ENCODE measurements at regions not wholly inside any gene's neighbourhood (a gene's known extent, or its start where the extent isn't known, plus 50 kb on each side); places are given as distances from the start of the nearest gene placed in this dataset.

DNA sequence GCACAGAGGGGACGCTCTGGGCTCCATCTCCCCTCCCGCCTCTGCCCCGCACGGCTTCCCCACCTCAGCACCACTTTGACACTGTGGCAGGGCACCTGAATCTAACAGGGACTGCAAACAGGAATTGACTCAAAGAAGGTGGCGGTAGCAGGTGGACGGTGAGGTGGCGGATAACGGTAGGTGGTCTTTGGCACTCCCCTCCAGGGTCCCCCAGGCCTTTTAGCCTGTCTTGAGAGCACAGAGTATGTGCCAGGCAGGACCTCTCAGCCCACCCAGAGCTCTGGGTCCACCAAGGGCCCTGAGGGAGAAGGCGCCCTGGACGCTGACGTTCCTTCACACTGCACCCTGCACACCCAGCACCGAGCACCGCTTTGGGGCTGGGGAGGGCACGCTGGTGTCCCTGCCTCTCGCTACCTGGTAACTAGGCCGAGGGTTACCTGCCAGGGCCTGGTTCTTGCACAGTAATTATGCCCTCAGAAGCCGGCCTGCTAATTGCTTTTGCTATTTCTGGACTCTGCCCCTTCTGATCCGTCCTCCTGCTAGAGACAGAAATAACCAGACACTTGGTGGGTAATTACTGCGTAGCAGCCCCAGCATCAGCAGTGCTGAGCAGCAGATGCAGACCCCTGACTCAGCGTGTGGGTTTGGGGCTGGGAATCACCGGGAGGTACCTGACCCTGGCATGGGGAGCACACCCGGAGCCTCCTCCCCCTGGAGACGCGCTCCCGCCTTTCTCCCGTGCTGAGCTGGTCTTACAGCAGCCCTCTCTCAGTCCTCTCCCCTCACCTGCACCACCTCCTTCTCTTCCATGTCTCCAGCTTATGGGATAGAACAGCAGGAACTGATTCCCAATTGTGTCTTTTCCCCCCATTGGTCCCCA lies 103.3 kb upstream of the B3GAT1 start:
- H3K27me3 Mint-ChIP-seq, result no peaks in the 10 kb centered on the region
- no peak overlapping the region for H3K27ac Mint-ChIP-seq
- H3K4me3 Mint-ChIP-seq, result no peak overlapping the region
- no peaks in the 10 kb centered on the region for H3K4me1 Mint-ChIP-seq
- no peaks in the 10 kb centered on the region for H3K9me3 Mint-ChIP-seq
- no peaks in the 10 kb centered on the region for H3K36me3 Mint-ChIP-seq

DNA sequence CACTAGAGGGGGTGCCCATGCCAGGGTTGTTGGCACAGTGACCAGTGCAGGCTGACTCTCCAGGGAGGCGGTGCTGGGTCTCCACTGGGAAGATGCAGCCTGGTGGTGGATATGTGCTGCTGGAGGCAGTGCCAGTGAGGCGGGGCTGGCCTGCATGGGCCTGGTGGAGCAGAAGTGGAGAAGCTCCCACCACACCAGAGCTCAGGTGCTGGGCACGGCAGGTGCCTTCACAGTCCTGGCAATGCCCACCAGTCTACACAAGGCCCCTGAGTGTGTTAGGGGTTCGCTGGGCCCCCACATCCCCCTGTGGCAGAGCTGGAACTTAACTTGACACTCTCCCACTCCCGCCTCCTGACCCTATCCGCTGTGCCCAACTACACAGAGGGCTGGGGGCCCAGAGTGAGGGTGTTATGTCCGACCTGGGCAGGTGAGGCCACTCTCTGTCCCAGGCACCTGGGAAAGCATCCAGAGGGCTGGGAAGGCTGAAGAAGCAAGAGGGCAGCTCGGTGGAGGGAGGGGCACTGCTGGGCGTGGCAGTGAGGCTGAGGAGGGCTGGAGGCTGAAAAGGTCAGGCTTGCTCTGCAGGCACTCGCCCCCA lies 102.4 kb upstream of the B3GAT1 start:
- Mint-ChIP-seq H3K4me3 (no peak overlapping the region), H3K9me3 (no peaks in the 10 kb centered on the region), H3K36me3 (no peaks in the 10 kb centered on the region), H3K4me1 (no peaks in the 10 kb centered on the region), H3K27me3 (no peaks in the 10 kb centered on the region), H3K27ac (no peak overlapping the region)

DNA sequence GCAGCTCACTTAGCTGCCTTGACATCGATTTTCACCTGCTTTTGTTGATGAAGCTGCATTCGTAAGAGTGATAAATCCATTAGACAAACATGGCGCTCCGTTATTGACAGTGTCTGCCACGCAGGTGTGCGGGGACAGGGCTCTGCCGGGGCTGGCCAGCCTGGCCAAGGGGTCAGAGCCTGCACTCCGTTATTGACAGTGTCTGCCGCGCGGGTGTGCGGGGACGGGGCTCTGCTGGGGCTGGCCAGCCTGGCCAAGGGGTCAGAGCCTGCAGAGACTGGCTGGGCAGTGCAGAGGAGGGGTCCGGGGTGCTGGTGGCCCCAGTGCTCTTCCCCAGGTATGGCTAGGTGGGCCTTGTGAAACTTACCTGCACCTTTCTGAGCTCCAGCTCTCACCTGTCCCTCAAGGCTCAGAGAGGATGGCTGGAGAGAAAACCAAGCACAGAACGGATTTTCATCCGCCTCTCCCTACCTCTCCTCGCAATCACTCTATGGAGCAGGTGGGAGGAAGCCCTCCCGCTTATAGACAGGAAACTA lies 101.6 kb upstream of the B3GAT1 start:
- H3K27me3 Mint-ChIP-seq, result no peaks in the 10 kb centered on the region
- no peak overlapping the region for H3K27ac Mint-ChIP-seq
- no peak overlapping the region for H3K4me3 Mint-ChIP-seq
- no peaks in the 10 kb centered on the region for H3K4me1 Mint-ChIP-seq
- H3K36me3 Mint-ChIP-seq, result no peaks in the 10 kb centered on the region
- no peaks in the 10 kb centered on the region for H3K9me3 Mint-ChIP-seq

DNA sequence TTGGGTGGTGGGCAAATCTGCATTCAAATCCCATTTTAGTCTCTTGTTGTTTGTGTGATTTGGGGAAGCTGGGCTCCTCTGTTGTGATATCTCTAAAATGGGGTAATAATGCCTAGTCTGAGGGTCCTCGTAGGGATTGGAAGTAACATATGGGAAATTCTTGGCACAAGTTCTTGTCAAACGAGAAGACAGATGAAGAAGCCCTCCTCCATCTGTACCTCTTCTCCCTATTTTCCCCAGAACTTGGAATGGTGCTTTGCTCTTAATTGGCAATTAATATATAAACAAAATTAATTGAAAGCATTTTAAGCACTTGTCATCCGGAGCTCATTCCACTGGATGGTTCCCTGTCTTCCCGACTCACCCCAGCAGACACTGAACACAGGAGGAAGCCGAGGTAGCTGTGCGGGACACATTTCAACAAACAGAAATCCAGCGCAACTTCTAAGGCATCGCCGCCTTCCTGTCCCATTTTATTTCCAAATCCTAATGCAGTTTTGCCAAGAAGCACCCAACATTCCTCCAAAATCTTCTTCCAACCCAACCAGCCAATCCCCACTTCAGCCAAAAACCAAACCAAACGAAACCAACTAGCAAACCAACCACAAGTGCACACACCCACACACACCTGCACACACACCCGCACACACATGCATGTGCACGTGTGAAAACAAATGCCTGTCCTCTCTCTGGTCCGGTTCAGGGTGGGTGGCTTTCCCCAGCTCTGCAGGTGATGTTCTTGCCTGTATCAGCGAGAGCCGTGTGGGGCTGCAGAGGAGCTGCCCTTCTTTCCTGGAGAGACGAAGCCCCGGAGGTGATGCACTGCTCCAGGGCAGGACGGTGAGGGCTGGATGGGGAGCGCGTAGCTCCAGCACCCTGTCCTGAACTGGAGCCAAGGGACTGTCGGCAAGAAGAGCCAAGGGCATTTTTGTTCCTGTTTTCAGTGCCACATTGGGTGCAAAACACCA lies 100.8 kb upstream of the B3GAT1 start:
- no peak overlapping the region for H3K4me3 Mint-ChIP-seq
- H3K27me3 Mint-ChIP-seq, result no peaks in the 10 kb centered on the region
- H3K9me3 Mint-ChIP-seq, result no peaks in the 10 kb centered on the region
- H3K36me3 Mint-ChIP-seq, result no peaks in the 10 kb centered on the region
- no peak overlapping the region for H3K27ac Mint-ChIP-seq
- no peaks in the 10 kb centered on the region for H3K4me1 Mint-ChIP-seq

DNA sequence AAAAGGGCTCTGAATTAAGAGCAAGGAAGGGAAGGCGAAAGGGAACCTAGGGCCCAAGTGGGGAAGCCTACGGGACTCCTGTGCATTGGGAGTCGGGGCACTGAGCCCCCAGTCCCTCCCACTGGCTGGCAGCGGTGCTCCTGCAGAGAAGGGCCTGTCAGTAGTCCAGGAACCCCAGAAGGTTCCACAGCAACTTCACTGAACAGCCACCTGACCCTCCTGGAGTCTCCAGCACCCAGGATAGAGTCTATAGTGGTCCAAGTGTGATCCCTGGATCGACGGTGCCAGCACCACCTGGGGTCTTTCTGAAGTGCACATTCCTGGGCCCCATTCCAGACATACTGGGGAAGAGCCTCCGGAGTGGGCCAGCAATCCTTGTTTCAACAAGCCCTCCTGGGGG lies 100.0 kb upstream of the B3GAT1 start:
- Mint-ChIP-seq H3K36me3 (no peaks in the 10 kb centered on the region), H3K4me1 (no peaks in the 10 kb centered on the region), H3K4me3 (no peak overlapping the region), H3K9me3 (no peaks in the 10 kb centered on the region), H3K27ac (no peak overlapping the region), H3K27me3 (no peaks in the 10 kb centered on the region)

DNA sequence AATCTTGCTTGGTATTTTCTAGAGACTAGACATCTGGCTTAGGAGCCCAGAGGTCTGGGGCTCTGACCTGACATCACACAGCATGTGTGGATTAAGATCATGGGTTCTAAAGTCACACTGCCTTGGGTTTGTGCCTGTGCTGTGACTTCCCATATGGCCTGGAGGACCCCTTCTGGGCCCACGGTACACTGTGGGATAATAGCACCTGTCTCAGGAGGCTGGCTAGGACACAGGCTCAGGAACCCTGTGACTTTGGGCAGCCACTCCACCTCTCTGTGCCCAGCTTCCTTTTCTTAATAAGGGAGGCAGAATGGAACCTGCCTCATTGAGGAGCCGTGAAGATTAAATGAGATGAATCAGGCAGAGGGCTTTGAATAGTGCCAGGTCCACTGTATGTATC lies 99.2 kb upstream of the B3GAT1 start:
- Mint-ChIP-seq H3K36me3 (no peaks in the 10 kb centered on the region), H3K27me3 (no peaks in the 10 kb centered on the region), H3K27ac (no peak overlapping the region), H3K4me1 (no peaks in the 10 kb centered on the region), H3K4me3 (no peak overlapping the region), H3K9me3 (no peaks in the 10 kb centered on the region)

DNA sequence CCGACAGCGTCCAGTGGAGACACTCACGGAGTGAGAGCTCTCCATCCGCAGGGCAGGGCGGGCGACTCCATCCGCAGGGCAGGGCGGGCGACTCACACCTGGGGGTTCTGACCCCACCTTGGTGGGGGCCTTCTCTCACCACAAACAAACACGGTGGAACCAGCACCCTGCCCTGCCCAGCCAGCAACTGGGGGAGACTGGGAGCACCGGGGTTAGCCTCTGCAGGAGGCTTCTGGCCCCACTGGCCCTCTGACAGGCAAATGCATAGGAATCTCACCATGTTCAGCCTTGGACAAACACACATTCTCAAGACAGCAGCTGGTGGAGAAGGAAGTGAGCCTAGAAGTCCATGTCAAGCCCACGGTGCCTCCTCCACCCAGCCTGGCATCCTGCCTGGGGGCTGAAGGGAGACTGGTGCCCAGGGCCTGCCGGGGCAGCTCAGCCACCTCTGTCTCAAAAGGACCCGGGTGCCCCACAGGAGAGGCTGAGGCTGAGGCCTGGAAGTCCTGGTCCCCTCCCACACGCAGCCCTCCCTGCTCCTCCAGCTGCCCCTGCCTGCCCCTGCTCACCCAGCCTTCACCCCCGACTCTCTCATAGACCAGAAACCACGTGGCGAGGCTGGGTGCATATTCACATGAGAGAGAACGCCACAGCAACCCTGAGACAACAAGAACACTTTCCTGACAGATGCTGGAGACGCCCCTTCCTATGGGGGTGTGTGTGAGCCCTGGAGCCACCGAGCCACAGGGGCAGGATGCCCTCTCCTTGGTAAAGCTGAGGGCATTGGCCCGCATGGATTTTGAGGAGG lies 98.4 kb upstream of the B3GAT1 start:
- Mint-ChIP-seq H3K4me3 (no peak overlapping the region), H3K36me3 (no peaks in the 10 kb centered on the region), H3K27me3 (no peaks in the 10 kb centered on the region), H3K9me3 (no peaks in the 10 kb centered on the region), H3K4me1 (no peaks in the 10 kb centered on the region), H3K27ac (no peak overlapping the region)

DNA sequence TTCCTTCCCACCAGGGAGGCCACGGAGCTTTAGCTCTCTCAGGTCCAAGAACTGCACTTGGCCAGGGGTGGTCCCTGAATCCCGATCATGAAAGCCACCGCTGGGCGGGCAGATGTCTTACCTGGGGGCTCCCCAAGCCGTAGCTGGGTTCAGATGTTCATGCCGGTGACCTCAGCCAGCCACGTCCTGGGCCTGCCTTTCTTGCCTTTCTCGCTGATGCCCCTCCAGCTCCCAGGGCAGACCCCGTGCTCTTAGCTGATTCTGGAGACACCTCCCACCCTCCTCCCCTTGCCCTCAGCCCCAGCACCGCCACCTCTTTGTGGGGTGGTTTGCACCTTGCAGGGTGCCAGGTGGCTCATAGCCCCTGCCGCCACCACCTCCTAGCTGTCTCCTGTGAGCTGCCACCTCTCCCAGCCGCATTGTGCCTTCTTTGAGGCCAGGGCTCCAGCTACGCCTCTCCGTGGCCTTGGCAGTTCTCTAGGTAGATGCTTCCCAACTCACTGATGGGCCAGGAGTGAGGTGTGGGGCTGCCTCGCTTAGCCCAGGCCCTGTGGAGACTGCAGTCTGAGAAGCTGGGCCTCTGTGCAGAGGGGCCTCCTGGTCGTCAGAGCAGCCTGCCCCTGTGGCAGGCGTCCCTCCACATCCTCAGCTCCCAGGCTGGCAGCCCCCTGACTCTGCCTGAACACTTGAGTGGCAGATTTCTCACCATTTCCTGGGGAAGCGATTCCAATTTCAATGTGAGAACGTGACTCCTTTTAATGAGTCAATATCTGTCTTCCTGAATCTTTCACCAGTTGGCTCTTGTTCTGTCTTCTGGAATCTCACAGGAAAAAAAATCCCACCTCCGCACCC lies 97.6 kb upstream of the B3GAT1 start:
- H3K4me3 Mint-ChIP-seq, result no peak overlapping the region
- H3K36me3 Mint-ChIP-seq, result no peaks in the 10 kb centered on the region
- no peaks in the 10 kb centered on the region for H3K27me3 Mint-ChIP-seq
- H3K9me3 Mint-ChIP-seq, result no peaks in the 10 kb centered on the region
- no peak overlapping the region for H3K27ac Mint-ChIP-seq
- H3K4me1 Mint-ChIP-seq, result no peaks in the 10 kb centered on the region

DNA sequence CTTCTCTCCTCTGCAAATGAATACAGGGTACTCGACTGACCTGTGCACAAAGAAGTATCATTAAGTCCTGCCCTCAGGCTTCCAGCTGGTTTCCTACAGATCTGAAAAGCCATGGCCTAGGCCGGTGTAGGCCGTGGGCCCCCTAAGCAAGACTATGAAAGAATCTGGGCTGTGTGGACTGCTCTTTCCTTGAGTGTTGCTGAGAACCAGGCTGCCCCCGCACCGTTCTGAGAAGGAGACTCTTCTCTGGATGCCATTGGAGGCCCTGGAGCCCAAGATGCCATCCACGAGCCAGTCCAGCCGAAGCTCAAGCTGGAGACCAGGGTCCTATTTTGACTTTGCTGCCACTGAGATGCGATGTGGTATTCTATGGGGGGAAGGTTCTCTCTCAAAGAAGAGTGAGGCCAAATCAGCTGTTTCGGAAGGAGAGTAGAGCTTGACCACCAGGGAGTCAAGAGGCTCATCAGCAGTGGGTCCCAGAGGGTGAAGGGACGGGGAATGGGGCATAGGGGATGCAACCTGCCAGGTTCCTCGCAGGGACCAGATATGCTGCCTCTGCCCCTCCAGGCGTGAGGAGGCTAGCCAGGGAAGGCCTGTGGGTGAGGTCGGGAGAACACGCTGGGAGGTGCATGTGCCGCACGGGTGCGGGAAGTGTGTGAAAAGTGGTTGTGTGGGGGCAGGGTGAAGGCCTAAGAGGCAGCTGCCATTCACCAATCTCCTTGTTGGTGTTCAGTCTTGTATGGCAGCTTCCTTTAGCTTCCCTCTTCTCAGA lies 96.4 kb upstream of the B3GAT1 start:
- Mint-ChIP-seq H3K4me1 (no peaks in the 10 kb centered on the region), H3K9me3 (no peaks in the 10 kb centered on the region), H3K27me3 (no peaks in the 10 kb centered on the region), H3K4me3 (no peak overlapping the region), H3K36me3 (no peaks in the 10 kb centered on the region), H3K27ac (no peak overlapping the region)

DNA sequence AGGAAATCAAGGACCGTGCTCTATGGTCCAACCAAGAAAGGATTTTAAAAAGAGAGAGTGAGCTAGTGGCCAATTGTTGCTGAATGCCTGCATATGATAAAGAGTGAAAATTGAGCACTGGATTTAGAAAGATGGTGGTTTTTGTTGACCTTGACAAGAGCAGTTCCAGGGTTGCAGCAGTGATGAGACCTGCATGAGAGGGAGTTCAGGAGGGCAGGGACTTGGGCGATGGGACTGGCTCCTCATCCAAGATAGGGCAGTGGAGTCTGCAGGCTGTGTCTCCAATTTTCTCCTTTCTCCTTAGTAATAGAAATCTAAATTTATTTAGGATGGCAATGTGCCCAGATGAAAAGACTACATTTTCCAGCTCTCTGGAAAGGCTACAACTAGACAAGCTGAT lies 94.0 kb upstream of the B3GAT1 start:
- Mint-ChIP-seq H3K27ac (no peak overlapping the region), H3K9me3 (no peaks in the 10 kb centered on the region), H3K27me3 (peaks cover 3% of the 10 kb centered on the region), H3K4me3 (no peak overlapping the region), H3K4me1 (no peaks in the 10 kb centered on the region), H3K36me3 (no peaks in the 10 kb centered on the region)

DNA sequence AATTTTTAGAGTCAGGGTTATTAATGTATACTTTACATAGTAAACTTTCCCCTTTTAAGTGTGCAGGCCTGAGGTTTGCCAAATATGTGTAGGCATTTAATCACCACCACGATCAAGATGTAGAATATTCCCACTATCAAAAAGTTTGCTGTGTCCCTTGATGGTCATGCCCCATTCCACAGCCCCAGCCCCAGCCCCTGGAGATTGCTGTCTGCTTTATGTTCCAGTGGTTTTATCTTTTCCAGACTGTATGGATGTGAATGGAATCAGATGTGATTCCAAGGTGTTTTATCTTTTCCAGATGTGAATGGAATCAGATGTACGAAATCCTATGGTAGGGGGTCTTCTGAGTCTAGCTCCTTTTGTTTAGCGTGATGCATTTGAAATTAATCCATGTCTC lies 93.1 kb upstream of the B3GAT1 start:
- Mint-ChIP-seq H3K27me3 (peaks cover 4% of the 10 kb centered on the region), H3K4me1 (no peaks in the 10 kb centered on the region), H3K4me3 (no peak overlapping the region), H3K36me3 (no peaks in the 10 kb centered on the region), H3K9me3 (no peaks in the 10 kb centered on the region), H3K27ac (no peak overlapping the region)

DNA sequence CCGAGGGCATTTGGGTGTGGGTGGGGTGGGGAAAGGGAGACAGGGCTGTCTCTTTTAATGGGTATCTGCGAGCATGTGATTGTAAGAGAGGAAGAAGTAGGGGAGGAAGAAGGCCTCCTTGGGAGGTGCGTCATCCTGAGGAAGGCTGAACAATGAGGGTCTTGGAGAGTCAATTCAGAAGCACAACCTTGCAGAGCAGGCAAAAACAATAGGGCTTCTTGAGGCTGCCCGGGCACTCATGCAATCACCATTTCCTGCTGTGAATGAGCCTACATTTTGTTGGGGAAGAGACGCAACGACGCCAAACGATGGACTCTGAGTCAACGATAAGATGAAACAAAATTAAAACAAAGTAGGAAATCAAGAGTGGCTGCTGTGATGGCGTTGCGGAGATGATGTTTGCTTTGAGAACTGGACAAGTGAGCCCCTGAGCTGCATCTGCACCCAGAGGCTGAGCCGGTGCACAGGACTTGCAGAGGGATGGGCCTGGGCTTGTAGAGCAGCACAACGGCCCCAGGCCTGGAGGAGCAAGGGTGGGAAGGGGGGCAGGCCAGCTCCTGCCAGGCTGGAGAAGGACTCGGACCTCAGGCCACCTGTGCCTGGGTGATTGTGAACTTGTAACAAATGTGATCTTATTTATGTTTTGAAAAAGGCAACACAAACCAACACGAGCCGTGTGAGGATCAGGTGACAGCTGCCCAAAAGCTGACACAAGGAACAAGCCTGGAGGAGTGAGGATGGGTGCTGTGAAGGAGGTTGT lies 92.3 kb upstream of the B3GAT1 start:
- Mint-ChIP-seq H3K4me3 (no peak overlapping the region), H3K4me1 (no peaks in the 10 kb centered on the region), H3K27ac (no peak overlapping the region), H3K9me3 (no peaks in the 10 kb centered on the region), H3K27me3 (peaks cover 6% of the 10 kb centered on the region), H3K36me3 (no peaks in the 10 kb centered on the region)

DNA sequence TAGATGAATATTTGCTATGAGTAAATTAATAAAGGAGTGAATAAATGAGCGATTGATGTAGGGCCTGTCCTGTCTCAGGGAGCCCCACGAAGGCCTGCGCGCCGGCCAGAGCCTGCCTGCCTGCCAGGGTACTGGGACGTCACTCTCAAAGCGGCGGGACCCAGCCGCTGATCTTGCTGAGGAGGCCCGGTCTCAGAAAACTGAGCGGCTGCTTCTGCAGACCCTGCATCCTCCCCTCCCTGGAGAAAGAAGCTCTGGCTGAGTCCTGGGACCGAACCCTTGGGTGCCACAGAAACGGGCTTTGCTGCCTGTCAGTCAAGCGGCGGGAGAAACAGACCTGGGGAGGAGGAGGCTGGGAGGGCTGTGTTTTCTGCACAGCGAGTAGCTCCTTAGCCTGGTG lies 91.6 kb upstream of the B3GAT1 start:
- no peaks in the 10 kb centered on the region for H3K9me3 Mint-ChIP-seq
- H3K27me3 Mint-ChIP-seq, result peaks cover 7% of the 10 kb centered on the region
- no peak overlapping the region for H3K4me3 Mint-ChIP-seq
- H3K27ac Mint-ChIP-seq, result no peak overlapping the region
- H3K4me1 Mint-ChIP-seq, result no peaks in the 10 kb centered on the region
- no peaks in the 10 kb centered on the region for H3K36me3 Mint-ChIP-seq
